AG04450 (cell line): ENCODE measurements at regions not wholly inside any gene's neighbourhood (a gene's known extent, or its start where the extent isn't known, plus 50 kb on each side); places are given as distances from the start of the nearest gene placed in this dataset.
"Not testable (repeated sequence)": the region's sequence is repeated elsewhere in the genome, so short reads cannot be mapped to it uniquely, and the experiment has no call there.

Source experiments
- CTCF ChIA-PET: fragments of 300-600, 350-600 bp; formaldehyde crosslinking; extraction: SDS; loops from one replicate; lab custom pipeline; 2022; ENCODE audit warnings: antibody characterized with exemption, inconsistent platforms; lab: Charles Lee
- POLR2A ChIA-PET: fragments of 350-600 bp; formaldehyde crosslinking; extraction: SDS; loops from one replicate; lab custom pipeline; 2021; ENCODE audit warnings: antibody characterized with exemption, inconsistent platforms; lab: Yijun Ruan, JAX
- DNase-seq: peaks from one replicate; pipeline ENCODE4 v3.0.0-alpha.2; 2011; ENCODE audit warnings: low read depth, low spot score
- H3K27ac ChIP-seq: one replicate; pipeline ENCODE4 v1.5.1; 2012; ENCODE audit warnings: low read depth, low read length, control low read depth
- H3K27me3 ChIP-seq: one replicate; pipeline ENCODE4 v1.6.0; 2012; ENCODE audit warnings: low read length; ENCODE audit not compliant: control insufficient read depth, insufficient read depth
- H3K4me3 ChIP-seq: 2 replicates; pipeline ENCODE4 v1.5.1; 2011; ENCODE audit warnings: mild to moderate bottlenecking, low read depth, low read length, control low read depth
- H3K9me3 ChIP-seq: 2 replicates; pipeline ENCODE4 v1.5.1; 2012; ENCODE audit warnings: low read length; ENCODE audit not compliant: control insufficient read depth, insufficient read depth
- TF ChIP-seq, protein P1 (sequence below): IDR thresholded peaks from 2 replicates; pipeline ENCODE4 v1.5.1; 2011; ENCODE audit warnings: low read depth, low read length, control low read depth, inconsistent platforms

GRCh38 chr10:6840201-6840691, 260.2 kb upstream of the PRKCQ start:
- TF ChIP-seq, protein P1, sequence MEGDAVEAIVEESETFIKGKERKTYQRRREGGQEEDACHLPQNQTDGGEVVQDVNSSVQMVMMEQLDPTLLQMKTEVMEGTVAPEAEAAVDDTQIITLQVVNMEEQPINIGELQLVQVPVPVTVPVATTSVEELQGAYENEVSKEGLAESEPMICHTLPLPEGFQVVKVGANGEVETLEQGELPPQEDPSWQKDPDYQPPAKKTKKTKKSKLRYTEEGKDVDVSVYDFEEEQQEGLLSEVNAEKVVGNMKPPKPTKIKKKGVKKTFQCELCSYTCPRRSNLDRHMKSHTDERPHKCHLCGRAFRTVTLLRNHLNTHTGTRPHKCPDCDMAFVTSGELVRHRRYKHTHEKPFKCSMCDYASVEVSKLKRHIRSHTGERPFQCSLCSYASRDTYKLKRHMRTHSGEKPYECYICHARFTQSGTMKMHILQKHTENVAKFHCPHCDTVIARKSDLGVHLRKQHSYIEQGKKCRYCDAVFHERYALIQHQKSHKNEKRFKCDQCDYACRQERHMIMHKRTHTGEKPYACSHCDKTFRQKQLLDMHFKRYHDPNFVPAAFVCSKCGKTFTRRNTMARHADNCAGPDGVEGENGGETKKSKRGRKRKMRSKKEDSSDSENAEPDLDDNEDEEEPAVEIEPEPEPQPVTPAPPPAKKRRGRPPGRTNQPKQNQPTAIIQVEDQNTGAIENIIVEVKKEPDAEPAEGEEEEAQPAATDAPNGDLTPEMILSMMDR = no peak
- no peak for DNase-seq
- no peak overlapping the region for H3K27ac ChIP-seq
- no peaks in the 10 kb centered on the region for H3K9me3 ChIP-seq
- POLR2A ChIA-PET = no interaction called here
- H3K4me3 ChIP-seq = no peak overlapping the region
- CTCF ChIA-PET = no interaction called here
- H3K27me3 ChIP-seq = no peaks in the 10 kb centered on the region

DNA sequence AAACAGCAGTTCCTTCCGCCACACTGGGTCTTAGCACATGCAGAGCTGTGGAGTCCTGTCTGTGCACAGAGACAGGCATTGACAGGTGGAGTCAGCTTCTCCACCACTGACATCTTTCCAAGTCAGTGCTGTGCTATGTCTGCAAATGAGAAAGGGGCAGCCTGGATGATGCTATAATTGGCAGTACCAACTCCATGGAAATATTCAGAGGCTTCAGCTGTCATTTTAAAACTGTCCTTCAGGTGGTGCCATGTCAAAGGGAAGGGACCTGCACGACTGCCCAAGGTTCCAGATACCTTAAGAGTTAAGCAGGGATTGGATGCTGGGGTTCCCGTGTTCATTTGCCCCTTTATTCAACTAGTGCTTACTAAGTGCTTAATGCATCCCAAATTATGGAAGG, 258.0 kb upstream of the PRKCQ start:
- TF ChIP-seq, protein P1 = no peak
- ChIA-PET CTCF (interaction anchor here (0.5 to 0.6 kb wide), 2 partner anchors 49 to 55 kb away, joined by 3 read pairs; no protein-coding TSS in a partner anchor), POLR2A (no interaction called here)
- DNase-seq = no peak
- Histone ChIP-seq H3K27ac (no peak overlapping the region), H3K27me3 (no peaks in the 10 kb centered on the region), H3K9me3 (no peaks in the 10 kb centered on the region), H3K4me3 (no peak overlapping the region)

DNA sequence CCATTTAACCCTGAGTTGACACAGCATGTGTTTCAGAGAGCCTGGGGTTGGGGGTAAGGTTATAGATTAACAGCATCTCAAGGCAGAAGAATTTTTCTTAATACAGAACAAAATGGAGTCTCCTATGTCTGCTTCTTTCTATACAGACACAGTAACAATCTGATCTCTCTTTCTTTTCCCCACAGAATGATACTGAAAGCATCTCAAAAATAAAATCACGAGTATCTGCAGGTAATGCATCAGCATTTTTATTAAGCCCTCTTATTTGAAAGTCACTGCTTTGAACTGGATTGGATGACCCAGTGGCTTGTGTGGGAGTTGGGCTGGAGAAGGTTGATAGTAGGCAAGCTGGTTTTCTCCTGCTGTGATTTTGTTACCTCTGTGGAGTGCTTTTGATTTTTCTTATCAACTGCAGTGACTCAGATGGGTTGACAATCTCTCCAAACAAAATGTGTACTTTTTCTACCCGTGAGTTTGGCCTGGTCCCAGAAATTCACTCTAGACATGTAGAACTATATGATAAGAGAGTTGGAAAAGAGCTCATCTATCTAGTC, 253.5 kb upstream of the PRKCQ start:
- Histone ChIP-seq H3K9me3 (no peaks in the 10 kb centered on the region), H3K4me3 (no peak overlapping the region), H3K27me3 (no peaks in the 10 kb centered on the region), H3K27ac (no peak overlapping the region)
- ChIA-PET POLR2A (no interaction called here), CTCF (no interaction called here)
- no peak for DNase-seq
- TF ChIP-seq, protein P1 = no peak

GRCh38 chr10:6830981-6831380, 250.9 kb upstream of the PRKCQ start:
- H3K27me3 ChIP-seq, H3K27ac ChIP-seq, H3K9me3 ChIP-seq, H3K4me3 ChIP-seq, CTCF ChIA-PET, POLR2A ChIA-PET, DNase-seq: not testable (repeated sequence)

- H3K27ac ChIP-seq, H3K9me3 ChIP-seq, H3K27me3 ChIP-seq, CTCF ChIA-PET, H3K4me3 ChIP-seq, DNase-seq, POLR2A ChIA-PET: not testable (repeated sequence)
Measured at GRCh38 chr10:6824793-6825192, 244.7 kb upstream of the PRKCQ start.

DNA sequence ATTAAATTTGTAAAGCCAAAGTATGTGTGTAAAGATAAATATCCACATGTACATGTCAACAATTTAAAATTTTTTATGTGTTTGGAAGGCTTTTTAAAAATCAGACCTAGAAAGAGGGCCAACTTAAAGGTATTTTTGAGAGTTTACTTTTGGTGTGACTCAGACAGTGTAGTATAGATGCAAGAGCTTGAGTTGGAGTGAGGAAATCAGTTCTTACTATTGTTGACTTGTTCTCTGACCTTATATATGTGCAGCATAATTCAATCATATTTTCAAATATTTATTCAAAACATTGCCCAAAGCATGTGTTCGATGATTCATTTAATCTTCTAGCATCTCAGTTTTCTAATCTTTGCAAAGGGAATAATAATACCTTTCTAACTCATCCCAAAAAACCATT, 243.7 kb upstream of the PRKCQ start:
- no peaks in the 10 kb centered on the region for H3K9me3 ChIP-seq
- TF ChIP-seq, protein P1 = no peak
- H3K27me3 ChIP-seq = no peaks in the 10 kb centered on the region
- no peak overlapping the region for H3K27ac ChIP-seq
- no peak overlapping the region for H3K4me3 ChIP-seq
- DNase-seq = no peak
- ChIA-PET POLR2A (no interaction called here), CTCF (no interaction called here)
